ENCODE measurements at regions not wholly inside any gene's neighbourhood (a gene's known extent, or its start where the extent isn't known, plus 50 kb on each side); places are given as distances from the start of the nearest gene placed in this dataset.
"Not testable (repeated sequence)": the region's sequence is repeated elsewhere in the genome, so short reads cannot be mapped to it uniquely, and the experiment has no call there.

DNA sequence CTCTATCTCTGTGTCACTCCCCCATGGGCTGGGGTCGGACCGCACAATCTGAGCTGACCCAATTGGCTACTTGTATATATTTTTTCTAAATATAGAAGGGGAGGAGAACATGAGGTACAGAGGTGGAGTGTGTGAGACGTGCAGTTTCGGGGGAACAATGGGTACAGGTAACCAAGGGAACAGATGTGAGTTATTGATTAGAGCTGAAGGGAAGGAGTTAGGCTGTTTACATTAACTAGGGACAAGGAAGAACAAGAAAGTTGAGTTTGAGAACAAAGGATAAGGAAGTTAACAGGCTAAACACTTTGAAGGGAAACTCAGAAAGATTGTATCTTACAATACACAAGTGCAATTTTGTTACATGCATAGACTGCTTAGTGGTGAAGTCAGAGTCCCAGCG lies 601.2 kb downstream of the VGLL3 start:
- H2BK5ac ChIP-seq (ENCODE audit: low read depth, low read length, poor library complexity, severe bottlenecking); H2AK9ac ChIP-seq (replicated peaks; ENCODE audit: low read depth, low read length, poor library complexity); H3K56ac ChIP-seq (ENCODE audit: extremely low read depth, insufficient read depth, low read length); H3K9ac ChIP-seq (ENCODE audit: low read depth, low read length); H4K91ac ChIP-seq (ENCODE audit: insufficient read depth, low read depth, low read length); H4K5ac ChIP-seq (ENCODE audit: low read depth, low read length); H2BK15ac ChIP-seq (ENCODE audit: low read depth, low read length); H3K4ac ChIP-seq (ENCODE audit: low read depth, low read length); in situ Hi-C loops (cut with MboI; ENCODE audit: low sequenced_read_pairs); H2AK5ac ChIP-seq (ENCODE audit: low read depth, low read length); BruUV-seq (replicated peaks); H3K79me1 ChIP-seq (ENCODE audit: low read depth in 1 of 2, low read length in 2 of 2); POLR2A ChIA-PET (ENCODE audit: unreplicated experiment); H2AFZ ChIP-seq (replicated peaks; ENCODE audit: low read length, poor library complexity); ATAC-seq (ENCODE audit: low read depth); H2BK120ac ChIP-seq (ENCODE audit: low read depth, low read length); dilution Hi-C loops (cut with HindIII; ENCODE audit: low sequenced_read_pairs, unreplicated experiment); H3K9me3 ChIP-seq (ENCODE audit: control insufficient read depth, insufficient read depth, low read length); H3K4me1 ChIP-seq (ENCODE audit: control insufficient read depth, insufficient read depth, low read length); H3K23ac ChIP-seq (ENCODE audit: low read depth, low read length); H3K14ac ChIP-seq (replicated peaks; ENCODE audit: low read depth, low read length); H3K4me2 ChIP-seq (ENCODE audit: low read depth, low read length); H2BK20ac ChIP-seq (ENCODE audit: low read depth, low read length); H4K20me1 ChIP-seq (ENCODE audit: insufficient read depth, low read length); H3K27ac ChIP-seq (ENCODE audit: insufficient read depth, low read length); H3K36me3 ChIP-seq (ENCODE audit: control insufficient read depth, insufficient read depth, low read length); DNase-seq; H4K8ac ChIP-seq (ENCODE audit: low read depth in 2 of 2, low read length in 2 of 2); H3K18ac ChIP-seq (ENCODE audit: low read depth, low read length); H3K27me3 ChIP-seq (ENCODE audit: control insufficient read depth, insufficient read depth, low read length); H3K9me1 ChIP-seq (ENCODE audit: insufficient read depth, low read length); intact Hi-C loops (cut with micrococcal nuclease); H3K4me3 ChIP-seq (ENCODE audit: insufficient read depth, low read depth, low read length); CTCF ChIA-PET: not testable (repeated sequence)
- 40% methylated on average over 3 of the region's 5 CpGs; no CpG with 5 or more reads in 1 of the 2 experiments for WGBS, 2 experiments (ENCODE audit: extremely low coverage in 2 of 2, insufficient read length in 1 of 2)
